ENCODE measurements at regions not wholly inside any gene's neighbourhood (a gene's known extent, or its start where the extent isn't known, plus 50 kb on each side); places are given as distances from the start of the nearest gene placed in this dataset.
"Not testable (repeated sequence)": the region's sequence is repeated elsewhere in the genome, so short reads cannot be mapped to it uniquely, and the experiment has no call there.

DNA sequence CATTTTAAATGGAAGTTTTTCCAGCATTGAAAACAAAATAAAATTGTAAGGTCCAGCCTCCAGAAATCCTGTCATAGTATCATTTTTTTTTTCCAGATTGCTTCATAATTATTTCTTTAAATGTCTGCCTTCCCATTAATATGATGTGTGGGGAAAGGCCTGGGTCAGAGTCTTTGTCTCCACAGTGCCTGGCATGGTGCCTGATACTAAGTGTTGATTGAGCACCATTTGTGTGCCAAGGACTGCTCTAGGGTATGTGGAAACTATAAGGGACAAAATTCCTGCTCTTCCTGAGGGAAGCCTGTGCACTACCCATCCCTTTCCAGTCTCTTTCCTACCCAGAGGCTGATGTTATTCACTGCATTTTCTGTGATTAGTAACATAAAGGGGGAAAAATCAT lies 53.1 kb upstream of the BEND4 start:
- DNase-seq = no peak

DNA sequence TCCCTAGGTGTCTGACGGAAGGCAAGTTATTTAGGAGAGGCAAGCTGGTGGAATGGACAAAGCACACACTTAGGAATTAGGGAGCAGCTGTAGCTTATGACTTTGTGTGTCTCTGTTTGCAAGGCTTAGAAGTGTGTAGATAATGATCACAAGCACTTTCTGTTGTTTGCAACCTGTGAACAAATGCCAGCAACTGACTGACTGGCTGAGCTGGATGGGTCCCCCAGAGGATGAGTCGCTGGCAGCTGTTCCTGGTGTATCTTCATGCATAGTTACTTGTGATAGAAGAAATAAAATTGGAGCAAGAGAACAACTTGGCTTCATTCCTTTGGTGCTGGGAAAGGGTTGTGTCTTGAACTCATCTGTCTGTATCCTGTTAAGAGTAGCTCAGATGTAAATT lies 64.2 kb upstream of the BEND4 start:
- DNase-seq = no peak

DNA sequence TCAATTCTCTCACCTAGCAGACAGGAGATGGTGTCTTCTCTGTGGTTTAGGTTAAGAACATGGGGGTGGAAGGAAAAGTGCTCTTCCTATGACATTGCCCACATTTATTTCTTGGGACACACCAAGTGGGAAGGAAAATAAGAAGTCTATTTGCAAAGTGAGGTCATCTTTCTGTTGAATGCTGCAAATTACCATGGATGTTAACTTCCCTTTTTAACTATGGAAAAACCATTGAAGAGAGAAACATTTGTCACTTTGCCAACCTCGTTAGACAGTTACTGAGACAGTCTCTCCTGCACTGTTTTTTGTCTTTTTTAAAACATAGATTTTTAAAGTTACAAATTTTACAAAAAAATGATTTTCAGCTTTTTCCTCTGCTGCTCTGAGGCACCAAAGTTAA lies 72.8 kb upstream of the BEND4 start:
- no peak for DNase-seq

DNA sequence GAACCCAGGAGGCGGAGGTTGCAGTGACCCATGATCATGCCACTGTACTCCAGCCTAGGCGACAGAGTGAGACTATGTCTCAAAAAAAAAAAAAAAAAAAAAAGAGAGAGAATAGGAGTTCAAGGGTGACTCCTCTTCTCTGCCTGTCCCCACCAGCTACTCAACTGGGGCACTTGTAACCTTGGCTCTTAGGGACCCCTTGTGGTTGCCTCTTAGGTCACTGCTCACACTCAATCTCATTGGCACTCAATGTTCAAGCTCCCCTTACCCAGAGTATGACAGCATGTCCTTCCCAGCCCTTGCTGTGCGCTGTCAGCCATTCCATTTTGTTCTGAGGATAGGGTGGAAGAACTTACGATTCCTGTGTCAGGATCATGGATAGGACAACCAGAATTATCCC lies 82.4 kb upstream of the BEND4 start:
- no peak for DNase-seq

DNA sequence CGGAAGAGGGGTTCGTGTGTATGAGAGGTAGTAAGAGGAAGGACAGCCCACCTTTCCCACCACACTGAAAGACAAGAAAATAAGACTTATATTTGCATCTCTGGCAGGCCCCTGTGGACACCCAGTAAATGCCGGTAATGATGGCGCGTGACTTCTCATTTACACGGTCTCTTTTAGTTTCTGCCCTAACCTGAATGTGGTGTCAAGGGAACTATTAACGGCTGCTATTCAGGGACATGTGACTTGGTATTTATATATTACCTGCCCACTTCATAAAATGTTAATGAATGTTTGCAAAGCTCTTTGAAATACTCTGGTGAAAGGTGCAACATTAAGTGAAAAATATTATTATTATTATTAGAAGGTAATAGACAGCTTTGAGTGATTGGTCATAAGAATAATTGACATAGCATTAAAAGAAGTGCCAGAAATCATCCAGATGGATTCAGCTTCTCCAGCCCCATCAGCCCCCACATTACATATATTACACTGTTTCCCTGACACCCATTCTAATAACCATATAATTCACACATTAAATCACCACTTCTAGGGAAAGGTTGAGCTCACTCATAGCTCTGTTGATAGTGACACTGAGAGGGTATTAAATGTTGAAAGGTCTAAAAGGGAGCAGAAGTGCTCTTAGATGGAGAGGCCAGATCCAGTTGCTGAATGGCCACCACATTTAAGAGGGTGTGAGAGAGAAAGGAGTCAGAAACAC lies 83.0 kb upstream of the BEND4 start:
- no peak for DNase-seq

DNA sequence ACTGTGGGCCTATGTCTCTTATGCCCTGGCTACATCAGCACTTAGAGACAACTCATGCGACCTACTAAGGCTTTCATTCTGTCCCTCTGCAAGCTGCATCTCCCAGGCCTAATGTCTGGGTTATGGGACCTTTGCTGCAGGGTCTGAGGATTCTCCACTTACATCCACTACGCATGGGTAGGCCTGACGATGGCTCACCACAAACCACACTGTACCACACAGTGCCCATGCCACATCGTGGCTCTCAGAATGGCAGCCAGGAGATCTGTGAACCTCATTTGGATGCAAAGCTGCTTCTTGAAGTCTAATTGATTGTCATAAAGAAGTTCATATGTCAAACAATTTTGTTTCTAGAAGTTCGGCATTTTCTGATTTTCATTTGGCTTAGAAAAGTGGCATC lies 84.6 kb upstream of the BEND4 start:
- no peak for DNase-seq

DNA sequence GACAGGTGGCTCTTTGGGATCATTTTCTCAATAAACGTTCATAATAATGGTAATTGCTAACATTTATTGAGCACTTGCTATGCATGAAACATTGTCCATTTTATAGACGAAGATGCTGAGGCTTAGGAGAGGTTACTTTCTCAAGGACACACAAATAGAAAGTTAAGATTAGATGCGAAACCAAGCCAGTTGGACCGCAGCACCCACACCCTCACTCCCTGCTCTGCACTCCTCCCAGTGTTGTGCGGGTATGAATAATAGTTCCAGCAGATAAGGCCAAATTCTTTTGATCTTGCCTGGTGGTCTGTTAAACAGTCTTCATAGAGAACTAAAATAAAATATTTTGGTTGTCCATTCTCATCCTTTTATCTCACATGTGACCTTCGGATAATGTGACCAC lies 85.0 kb upstream of the BEND4 start:
- DNase-seq = no peak

DNA sequence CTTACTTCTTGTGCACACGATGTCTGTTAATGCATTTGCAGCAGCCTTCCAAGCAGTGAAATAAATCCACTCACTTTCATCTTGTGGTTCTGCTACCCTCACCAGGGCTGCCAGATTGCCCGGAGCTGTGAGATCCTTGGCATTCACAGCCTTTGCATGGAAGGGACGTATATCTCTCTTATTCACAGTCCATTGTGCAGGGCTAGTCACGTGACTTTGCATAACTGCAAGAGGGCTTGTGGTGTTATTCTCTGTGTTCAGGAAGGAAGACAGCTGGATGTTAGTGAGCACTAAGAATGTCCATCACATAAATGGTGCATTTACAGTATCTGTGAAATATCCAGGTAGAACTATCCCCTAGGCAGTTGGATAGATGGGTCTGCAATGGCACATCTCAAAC lies 96.5 kb upstream of the BEND4 start:
- DNase-seq = no peak

DNA sequence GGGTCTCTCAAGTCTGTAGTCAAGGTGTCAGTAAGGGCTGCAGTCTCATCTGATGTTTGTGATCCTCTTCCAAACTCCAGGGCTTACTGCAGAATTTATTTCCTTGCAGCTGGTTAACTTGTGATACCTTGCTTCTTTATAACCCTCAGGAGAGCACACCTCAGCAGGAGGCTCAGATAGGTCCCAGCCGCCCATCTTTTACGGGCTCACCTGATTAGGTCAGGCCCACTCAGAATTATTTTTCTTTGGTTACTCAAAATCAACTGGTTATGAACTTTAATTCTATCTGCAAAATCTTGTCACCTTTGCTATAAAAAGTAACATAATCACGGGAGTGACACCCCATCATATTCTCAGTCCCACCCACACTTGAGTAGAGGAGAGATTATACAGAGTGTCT lies 99.9 kb upstream of the BEND4 start:
- DNase-seq = no peak

DNA sequence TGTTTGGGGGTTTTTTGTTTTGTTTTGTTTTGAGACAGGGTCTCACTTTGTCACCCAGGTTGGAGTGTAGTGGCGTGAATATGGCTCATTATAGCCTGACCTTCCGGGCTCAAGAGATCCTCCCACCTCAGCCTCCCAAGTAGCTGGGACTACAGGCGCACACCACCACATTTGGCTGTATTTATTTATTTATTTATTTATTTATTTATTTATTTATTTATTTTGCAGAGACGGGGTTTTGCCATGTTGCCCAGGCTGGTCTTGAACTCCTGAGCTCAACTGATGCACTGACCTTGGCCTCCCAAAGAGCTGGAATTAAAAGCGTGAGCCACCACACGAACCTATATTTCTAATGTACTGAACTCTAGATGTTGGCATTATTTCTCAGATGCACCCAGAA lies 105.2 kb upstream of the BEND4 start:
- DNase-seq = not testable (repeated sequence)

DNA sequence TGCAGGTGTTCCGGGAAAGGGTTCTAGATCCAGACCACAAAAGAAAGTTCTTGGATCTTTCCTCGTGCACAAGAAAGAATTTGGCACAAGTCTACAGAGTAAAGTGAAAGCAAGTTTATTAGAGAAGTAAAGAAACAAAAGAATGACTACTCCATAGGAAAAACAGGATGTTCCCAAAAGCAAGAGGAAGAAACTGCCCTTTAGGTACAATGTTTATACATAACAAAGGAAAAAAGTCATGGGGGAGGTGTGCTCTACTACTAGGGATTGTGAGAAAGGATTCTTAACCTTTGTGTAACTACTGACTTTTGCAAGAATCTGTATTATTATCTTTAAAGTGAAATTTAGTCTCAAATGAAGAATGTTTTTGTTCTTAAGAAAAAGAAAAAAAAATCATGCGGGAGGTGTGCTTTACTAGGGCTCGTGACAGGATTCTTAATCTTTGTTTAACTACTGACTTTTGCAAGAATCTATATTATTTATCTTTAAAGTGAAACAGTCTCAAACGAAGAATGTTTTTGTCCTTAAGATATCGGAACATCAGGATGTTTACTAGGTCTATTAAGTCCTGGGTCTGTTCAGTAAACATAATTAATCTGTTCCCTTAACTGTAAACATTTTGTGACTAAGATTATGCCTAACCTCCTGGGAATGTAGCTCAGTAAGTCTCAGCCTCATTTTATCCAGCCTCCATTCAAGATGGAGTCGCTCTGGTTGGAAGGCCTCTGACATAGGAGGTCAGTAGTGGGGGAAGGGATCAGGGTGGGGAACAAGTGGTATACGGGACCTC lies 110.4 kb upstream of the BEND4 start:
- DNase-seq = no peak

DNA sequence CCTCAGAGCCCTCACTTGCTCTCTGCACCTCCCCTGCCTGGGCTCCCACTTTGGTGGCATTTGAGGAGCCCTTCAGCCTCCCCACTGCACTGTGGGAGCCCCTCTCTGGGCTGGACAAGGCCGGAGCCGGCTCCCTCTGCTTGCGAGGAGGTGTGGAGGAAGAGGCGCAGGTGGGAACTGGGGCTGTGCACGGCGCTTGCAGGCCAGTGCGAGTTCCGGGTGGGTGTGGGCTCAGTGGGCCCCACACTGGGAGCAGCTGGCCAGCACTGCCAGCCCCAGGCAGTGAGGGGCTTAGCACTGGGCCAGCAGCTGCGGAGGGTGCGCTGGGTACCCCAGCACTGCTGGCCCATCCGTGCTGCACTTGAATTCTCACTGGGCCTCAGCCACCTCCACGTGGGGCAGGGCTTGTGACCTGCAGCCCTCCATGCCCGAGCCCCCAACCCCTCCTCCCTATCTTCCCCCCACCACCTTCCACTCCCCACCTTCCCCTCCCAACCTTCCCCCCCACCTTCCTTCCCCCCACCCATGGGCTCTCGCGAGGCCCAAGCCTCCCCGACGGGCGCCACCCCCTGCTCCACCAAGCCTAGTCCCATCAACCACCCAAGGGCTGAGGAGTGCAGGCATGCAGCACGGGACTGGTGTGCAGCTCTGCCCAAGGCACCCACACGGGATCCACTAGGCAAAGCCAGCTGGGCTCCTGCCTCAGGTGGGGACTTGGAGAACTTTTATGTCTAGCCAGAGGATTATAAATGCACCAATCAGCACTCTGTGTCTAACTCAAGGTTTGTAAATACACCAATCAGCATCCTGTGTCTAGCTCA lies 113.5 kb upstream of the BEND4 start:
- no peak for DNase-seq

DNA sequence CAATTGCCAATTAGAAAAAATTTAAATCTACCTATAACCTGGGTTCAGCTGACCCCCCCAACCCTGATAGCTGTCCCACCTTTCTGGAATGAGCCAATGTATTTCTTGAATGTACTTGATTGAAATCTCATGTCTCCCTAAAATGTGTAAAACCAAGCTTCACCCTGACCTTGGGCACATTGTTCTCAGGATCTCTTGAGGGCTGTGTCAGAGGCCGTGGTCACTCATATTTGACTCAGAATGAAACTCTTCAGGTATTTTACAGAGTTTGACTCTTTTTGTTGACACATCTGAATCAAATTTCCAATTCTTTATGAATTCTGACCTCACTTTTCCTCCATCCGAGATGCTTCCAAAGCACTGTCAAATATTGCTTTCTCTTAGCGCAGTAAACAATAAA lies 115.3 kb upstream of the BEND4 start:
- DNase-seq = no peak

DNA sequence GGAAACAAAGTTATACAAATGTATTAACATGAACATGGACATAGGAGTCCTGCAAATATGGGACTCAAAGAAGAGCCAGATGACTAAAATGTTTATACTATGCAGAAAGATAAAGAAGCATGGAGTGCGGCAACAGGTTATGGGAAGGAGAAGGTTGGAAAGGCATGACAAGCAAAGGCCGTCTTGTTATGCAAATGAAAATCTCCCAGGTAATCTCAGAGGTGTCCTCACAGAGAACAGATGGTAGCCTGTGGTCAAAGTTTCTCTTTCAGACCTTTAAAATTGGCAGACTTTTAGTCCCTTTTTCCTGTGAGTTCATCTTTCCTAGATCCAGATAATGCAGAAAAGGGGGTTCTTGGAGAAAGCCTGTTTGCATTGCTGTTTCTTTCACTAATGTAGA lies 116.4 kb upstream of the BEND4 start:
- DNase-seq = no peak

DNA sequence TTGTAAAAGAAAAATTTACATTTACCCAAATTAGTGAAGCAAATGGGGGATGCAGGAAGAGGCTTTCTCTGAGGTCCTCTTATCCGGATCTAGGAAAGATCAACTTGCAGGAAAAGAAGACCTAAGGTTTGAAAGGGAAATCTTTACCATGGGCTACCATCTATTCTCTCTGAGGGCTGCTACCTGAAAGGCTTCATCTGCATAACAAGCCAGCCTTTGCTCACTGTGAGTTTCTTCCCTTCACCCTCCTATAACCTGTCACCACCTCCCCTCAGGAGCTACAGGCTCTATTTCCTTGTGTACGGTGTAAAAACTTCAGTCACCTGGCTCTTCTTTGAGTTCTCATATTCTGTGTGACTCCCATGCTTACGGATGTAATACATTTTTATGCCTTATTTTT lies 118.6 kb upstream of the BEND4 start:
- DNase-seq = no peak

DNA sequence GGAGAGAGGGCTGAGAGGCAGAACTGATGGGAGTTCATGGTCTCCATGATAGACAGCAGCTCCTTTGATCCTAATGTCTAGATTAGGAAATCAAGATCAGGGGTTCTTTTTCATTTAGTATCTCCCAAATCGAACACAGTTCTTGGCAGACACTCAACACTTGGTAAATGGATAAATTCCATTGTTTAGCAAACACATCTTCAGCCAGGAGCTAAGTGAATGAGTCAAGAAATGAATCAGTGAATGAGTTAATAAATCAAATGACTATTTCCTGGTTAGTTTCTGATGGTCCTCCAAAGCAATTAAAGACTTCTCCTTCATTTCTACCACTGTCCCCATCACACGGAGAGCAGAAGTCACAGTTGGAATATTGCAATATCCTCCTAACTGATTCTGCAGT lies 120.0 kb upstream of the SHISA3 start:
- DNase-seq = no peak

DNA sequence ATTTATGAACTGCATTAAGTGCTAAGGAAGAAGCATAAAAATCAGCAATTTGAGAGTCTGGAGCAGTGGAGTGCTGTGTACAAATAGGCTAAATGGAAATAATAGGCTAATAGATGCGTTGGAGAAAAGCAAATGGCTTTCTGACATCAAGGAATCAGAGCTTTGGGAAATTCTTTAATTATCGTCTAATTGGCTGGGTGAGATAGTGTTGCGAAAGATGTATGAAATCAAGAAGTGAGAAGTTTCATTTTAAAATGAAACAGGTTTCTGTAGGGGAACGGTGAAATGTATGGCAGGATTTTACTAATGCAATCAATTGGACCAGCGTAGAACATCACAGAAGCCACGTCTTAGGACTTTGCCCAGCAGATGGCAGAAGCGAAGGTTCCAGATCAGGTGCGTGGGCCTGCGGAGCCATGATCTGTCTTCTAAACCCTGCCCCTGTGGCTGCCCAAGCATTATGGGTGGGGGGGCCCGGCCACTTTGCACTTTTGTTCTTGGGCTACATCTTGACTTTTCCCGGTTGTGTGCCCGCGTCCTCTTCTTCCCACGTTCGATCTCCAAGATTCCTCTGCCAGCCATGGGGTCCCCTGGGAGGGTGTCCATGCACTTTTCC lies 118.5 kb upstream of the SHISA3 start:
- DNase-seq = no peak

DNA sequence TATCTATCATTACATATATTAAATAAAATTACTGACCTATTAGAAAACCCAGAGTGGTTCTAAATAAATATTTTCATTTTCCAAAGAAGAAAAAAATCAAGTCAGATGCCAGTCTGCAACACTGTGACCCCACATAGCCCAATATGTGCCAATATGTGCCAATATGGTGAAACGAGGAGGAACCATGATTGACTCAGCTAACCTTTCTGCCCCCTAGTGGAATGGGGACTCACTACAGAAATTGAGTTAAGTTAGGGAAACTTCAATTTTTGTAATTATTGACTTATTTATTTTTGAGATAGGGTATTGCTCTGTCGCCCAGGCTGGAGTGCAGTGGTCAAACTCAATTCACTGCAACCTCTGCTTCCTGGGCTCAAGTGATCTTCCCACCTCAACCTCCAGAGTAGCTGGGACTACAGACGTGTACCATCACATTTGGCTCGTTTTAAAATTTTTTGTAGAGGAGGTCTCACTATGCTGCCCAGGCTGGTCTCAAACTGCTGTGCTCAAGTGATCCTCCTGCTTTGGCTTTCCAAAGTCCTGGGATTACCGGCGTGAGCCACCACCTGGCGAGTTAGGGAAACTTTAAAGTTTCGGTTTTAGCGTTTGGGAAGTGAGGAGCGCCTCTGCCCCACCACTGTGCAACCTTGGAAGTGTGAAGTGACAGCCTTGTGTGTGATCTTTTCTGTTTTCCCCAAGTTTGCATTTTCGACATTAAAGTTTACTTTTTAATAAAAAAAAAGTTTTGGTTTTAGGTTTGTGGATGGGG lies 116.8 kb upstream of the SHISA3 start:
- DNase-seq = peak; percentile 56

DNA sequence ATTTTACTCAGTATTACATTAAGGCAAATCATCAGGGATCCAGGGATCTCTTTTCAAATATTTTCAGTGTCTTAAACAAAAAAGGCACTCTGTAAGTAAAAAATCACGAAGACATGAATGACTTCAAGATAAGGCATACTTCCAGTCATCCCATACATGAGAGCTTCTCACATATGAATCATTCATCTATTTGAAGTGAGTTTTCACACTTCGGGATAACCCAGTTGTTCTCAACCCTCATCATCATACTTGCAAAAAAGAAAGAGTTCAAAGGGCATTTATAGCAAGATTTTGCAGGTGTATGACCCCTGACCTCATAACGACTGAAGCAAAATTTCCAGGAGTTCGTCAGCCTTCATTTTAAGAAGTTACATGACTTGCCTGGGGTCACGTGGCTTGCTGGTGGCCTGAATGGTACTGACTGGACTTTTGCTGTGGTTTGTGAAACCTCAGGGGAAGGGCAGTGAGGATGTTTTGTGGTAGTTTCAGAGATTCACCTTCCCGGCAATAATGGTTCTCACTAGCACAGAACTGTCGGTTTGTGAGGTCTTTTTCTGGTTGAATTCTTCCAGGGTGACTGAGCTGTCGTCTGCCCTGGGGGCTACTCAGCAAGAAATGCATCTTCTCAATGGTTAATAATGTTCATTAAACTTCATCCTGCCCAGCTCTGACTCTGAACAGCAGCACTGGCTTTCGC lies 115.8 kb upstream of the SHISA3 start:
- no peak for DNase-seq

DNA sequence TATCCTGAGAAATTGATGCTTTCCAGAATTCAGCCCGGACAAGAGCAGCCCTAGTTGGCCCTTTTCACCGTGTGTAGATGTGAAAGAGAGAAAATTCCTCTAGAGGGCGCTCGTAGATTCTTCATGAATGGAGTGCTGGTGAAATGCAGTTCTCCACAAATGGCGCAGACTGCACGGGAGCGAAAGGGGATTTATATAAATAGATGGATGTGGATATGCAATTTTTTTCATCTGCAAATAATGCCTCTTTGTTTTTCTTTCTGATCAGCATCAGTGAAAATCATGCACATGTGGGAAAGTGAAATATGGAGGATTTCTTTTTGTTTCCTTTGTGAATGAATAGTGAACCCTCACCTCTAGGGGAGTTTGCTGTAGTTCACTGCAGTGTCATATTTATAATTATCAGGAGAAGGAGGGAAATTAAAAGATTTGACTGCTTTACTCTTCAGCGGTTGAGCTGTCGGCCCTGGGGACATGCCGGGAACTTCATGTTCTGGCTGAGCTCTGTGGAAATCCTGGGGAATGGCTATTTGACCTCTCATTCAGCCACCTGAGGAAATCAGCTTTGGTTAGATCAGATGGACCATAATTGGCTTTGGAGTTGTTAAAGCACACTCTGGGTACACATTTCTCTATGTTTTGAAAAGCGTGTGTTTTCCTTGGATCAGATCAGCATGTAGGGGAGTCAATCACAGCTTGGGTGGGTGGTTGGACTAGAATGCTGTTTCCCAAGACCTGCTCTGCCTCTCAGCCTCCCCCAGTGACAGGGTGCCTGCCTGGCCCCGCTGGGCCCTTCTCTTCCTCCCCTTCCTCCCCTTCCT lies 115.0 kb upstream of the SHISA3 start:
- DNase-seq = peak; percentile 77

DNA sequence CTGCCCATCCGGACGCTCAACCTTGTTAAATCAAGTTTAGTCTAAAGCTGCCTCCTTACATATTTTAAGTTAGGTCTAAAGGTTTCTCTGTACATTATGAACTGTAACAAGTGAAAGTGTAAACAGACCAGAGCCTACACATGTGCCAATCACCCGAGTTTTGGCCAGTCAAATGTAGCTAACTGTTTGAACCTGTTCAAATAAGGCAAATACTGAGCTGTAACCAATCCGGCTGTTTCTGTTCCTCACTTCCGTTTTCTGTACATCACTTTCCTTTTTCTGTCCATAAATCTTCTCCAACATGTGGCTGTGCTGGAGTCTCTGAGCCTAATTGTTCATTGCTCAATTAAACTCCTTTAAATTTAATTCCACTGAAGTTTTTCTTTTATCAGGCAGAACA lies 113.3 kb upstream of the SHISA3 start:
- DNase-seq = no peak
